OCI-M2 (cell line): ENCODE measurements at regions not wholly inside any gene's neighbourhood (a gene's known extent, or its start where the extent isn't known, plus 50 kb on each side); places are given as distances from the start of the nearest gene placed in this dataset.
"Not testable (repeated sequence)": the region's sequence is repeated elsewhere in the genome, so short reads cannot be mapped to it uniquely, and the experiment has no call there.

Source experiments
- DNase-seq: peaks from one replicate; lab custom pipeline; 2025; ENCODE audit not compliant: unreplicated experiment; lab: John Stamatoyannopoulos, UW

DNA sequence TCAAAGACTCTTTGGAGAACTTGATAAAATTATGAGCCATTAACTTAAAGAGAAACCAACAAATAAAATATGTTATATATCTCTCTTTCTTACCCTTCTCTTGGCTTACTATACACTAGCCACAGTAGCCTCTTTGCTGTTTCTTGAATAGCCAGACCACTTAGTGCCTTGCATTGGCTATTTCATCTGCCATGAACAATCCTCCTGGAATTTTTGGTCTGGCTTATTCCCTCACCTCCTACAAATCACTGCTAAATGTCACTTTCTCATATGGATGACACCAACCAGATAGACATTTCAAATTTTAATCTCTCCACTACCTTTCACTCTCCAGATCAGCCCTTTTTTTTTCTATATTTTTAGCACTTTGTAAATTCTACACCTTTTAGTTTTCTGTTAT, 1581.7 kb downstream of the EFNA5 start:
- no peak for DNase-seq

DNA sequence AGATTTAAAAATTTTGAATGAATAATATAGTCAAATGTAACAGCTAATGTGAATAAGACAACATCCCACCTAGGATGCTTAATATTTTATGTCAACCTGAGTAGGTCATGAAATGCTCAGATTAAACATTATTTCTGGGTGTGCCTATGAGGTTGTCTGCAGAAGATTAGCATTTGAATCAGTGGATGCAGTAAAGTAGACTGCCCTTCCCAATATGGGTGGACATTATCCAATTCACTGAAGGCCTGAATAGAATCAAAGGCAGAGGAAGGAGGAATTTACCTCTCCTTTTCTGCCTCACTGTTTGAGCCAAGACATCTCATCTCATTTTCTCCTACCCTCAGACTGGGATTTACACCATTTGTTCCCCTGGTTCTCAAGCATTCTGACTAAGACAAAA, 1582.3 kb downstream of the EFNA5 start:
- no peak for DNase-seq

DNA sequence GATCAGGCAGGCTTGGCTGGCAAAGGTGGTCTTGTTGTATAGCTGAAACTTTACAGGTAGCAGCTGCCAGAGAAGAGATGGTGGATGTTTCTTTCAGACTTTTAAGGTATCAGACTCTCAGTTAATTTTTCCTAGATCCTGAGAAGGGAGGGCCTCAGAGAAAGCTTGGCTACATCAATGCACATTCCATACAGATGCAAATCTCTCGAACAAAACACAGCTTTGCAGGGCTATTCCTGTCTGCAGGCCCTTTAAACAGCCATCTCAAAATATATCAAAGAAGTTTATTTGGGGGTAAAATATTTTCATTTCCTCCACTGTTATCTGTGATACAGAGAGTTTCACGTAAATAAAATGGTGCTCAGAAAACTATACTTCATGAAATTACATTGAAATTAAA, 1584.4 kb downstream of the EFNA5 start:
- no peak for DNase-seq

DNA sequence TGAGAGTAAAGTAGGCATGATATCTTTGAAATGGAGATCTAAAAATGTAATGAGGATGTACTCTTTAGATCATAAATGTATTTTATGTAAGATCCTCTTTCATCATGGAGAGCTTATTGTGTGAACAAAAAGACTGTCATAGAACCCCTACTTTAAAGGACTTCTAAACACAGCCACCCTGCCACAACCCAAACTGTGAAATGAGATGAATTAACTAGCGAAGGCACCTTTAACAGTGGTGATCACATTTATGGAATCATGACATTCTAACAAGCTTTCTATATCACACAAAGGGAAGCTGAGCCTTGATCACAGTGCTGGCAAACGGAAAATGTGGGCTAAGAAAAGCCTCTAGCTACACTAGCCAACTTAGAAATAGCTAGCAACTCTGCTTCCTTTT, 1585.2 kb downstream of the EFNA5 start:
- no peak for DNase-seq

DNA sequence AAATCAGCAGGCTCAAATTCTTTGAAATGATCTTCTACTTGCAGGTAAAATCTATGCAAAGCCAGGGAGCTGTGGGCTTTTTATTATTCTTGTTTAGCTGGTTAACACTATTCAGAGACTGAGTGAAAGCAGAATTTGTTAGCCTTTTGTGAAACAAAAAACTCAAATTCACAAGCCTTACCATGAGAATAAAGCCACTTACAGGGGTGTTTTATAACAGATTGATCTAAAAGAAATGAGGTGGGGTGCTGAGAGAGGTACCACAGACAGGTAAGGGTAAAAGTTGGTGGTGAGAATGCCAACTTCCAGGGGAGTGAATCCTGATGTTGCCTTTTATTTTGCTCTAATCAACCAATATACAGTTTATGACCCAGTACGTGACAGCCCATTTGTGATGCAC, 1585.6 kb downstream of the EFNA5 start:
- no peak for DNase-seq

DNA sequence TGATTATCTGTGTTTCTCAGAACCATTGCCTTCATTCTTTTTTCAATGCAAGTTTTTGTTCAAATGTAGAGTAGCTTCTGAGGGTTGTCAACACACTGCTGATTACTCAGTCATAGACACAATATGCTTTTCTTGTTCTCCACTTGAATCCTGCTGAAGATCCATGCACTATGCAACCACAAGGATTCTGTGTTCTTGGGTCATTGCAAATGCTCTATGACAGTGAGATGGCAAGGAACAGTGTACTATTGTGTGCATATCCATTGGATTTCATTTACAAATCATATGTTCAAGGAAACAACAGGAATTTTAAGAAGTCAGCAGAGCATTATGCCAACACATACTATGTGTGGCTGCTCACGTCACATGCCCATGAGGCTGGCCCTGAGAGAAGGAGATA, 1590.2 kb downstream of the EFNA5 start:
- no peak for DNase-seq

DNA sequence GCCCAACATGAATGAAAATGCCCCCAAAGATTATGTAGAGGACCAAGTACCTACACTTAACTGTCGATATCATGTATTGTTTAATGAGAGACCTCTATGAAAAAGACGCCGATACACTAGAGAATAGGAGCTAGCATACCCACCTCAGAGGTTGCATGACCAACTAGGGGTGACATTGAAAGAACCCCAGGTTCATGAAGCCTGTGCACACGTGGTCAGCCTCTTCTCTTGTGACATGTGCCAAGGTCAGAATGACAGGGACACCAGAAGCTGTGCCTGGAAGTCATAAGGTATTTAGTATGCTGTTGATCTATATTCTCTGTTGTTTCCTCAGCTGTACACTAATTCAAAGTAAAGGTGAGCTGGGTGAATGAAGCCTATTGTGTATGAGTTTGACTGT, 1594.1 kb downstream of the EFNA5 start:
- no peak for DNase-seq

DNA sequence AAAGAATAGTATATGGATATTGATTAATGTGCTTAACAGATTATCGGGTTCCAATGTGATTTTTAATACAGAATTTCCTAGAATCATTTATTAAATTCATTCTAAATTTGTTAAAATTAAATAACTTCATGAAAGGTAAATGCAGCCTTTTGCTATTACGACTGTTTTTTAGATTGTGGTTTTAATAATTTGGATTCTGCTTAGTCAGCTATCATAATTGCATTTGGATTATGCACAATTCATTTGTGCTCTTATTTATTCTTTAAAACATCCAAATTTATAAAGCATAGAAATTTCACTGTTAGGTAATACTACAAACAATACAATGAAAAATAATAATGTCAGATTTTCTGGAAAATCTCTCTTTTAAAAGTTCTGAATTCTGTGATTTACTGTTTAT, 1598.5 kb downstream of the EFNA5 start:
- DNase-seq = no peak

DNA sequence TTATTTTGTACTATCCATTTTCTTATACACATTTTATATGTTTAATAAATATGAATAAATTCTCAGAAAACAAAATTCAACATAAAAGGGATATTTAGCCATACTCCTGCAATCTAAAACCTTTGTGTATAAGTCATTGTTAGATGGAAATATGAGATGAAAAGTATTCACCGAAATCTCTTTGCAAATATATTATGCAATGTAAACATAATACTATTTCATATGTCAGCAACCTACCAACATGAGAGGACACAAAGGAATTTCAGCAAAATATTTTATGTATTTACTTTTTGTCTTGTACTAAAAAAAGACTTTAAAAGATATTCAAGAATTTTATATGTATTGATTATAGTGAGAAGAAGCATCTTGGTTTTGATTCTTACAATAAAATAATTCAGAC, 1623.4 kb downstream of the EFNA5 start:
- DNase-seq = no peak

DNA sequence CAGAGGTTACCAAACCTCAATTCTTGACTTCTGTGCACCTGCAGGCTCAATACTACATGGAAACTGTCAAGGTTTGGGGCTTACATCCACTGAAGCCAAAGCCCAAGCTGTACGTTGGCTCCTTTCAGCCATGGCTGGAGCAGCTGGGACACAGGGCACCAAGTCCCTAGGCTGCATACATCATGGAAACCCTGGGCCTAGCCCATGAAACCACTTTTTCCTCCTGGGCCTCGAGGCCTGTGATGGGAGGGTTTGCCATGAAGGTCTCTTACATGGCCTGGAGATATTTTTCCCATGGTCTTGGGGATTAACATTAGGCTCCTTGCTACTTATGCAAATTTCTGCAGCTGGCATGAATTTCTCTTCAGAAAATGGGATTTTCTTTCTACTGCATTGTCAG, 1638.7 kb downstream of the EFNA5 start:
- not testable (repeated sequence) for DNase-seq

DNA sequence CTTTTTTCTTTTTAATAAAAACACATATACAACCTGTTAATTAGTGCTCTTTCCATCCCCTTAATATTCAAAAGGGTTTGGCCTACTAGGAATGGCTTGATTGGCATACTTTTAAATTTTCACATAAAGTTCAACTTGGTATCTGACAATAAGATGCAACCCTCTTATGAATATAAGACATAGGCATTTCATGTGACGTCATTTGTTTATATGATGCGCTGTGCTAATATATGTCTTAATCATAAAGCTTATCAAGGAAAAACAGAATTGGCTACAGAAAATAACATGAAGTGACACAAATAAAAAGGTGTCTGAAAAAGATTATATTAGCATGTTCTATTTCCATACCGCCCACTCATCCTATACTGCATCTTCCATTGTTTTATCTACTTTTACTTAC, 1642.4 kb downstream of the EFNA5 start:
- DNase-seq = no peak

DNA sequence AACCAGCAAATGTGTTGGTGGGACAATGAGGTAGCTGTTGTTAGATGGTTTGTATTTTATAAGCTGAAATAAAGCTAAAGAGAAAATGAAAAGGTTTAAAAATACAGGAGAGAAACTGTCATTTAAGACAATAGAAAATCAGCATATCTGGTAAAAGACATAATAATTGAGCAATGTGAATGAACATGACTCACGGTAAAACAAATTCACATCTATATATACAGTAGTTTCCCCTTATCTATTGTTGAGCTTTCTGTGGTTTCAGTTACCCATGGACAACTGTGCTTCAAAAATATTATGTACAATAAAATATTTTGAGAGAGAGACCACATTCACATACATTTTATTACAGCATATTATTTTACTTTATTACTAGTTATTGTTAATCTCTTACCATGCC, 1649.8 kb downstream of the EFNA5 start:
- no peak for DNase-seq

DNA sequence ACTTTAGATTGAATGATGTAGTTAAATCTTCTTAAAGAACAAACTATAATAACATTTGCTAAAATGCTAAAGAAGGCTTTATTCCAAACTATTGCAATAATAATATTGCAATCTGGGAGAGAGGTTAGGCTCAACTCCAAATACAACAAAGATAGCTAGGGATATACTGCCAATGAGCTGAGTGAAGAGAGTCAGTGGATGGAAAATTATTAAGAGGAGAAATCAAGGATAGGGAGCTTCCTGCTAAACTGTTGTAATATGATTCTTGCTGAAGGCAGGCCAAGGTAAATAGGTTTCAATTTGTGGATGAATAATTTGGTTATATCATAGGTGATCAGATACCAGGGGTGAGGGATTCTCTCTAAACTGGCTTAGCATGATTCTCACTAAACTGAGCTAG, 1651.5 kb downstream of the EFNA5 start:
- DNase-seq = no peak

DNA sequence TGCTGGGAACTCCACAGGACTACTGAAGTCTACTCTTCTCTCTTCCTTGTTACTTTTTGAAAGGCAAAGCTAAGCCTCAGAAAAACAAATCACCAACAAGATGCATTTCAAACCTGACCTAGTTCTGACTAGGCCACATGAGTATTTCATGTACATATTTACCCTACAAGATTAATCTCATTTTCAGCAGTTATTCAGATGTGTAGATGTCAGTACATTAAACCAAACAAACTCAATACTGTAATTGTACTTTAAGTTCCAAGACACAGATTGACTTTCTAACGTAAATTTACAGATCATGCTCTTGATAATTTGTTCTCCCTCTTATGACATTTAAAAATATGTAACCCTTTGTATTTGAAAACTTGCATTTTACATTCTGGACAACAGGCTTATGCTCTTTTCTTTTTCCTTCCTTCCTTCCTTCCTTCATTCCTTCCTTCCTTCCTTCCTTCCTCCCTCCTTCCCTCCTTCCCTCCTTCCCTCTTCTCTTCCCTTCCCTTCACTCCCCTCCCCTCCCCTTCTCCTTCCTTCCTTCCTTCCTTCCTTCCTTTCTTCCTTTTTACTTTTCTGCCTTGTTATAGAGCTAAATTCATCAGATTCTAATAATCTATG, 1653.4 kb downstream of the EFNA5 start:
- DNase-seq = no peak

DNA sequence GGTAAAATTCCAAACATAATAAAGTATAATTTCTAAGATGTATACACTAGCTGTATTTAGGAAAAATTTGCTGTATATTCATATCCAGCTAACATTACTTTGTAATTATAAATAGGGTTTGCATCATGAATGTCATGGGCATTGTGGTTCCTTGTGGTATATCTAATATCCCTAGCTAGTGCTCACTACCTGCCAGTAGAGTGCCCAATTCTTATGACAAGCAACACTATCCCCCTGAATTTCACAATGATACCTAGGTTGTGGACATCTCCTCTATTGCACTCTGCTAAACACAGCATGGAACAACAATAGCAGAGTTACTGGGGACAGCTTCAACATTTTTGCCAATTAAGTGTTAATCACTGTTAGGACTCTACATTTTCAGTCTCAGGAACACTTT, 1656.5 kb downstream of the EFNA5 start:
- no peak for DNase-seq

DNA sequence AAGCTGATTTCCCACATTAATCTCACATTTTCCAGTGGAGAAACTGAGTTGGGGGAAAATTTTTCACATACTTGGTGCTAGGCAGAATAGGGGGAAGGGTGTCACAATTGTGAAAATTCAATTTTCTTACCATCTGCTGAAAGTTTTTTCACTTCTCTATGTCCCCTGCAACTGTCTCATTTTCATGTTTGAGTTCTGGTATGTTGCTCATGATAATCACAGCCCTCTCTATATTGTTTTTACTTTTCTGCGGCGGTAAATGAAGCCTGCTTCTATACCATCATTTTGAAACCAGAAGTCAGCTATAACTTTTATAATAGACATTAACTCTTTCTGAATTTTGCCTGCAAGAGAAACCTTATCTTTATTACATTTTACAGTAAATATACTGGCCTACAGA, 1664.5 kb downstream of the EFNA5 start:
- no peak for DNase-seq

DNA sequence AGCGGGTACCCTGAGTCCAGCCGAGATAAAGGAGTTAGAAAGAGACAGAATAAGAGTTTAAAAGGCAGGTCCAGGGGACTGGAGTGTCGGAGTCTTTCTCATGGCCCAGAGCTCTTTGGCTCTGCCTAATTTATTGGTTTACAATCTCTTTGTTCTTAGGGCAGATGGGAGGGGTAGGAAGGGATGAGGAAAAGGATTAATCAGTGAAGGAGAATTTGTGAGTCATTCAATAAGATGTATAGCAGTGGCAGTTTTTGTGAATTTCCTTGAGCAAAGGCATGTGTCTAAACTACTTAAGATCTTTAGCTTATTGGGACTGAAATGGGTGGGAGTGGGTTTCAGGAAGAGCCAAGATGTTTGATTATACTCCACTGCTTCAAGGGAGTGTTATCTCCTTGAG, 1671.7 kb downstream of the EFNA5 start:
- not testable (repeated sequence) for DNase-seq

DNA sequence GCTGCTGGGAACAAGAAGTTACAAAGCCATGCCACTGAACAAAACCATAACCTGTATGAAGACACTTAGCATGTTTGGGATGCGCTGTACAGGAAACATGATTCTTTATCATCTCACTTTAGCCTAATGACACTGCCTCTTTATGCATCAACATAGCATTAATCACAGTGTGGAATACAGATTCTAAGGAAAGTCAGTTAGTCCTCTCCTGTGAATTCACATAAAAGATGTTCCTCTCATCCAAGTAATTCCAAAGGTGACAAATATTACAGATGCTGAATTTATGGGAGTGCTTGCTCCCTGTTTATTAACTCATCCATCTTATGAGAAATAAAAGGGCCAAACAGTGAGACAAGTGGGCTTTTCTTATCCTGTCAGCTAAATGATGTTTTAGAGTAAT, 1677.7 kb downstream of the EFNA5 start:
- DNase-seq = no peak

DNA sequence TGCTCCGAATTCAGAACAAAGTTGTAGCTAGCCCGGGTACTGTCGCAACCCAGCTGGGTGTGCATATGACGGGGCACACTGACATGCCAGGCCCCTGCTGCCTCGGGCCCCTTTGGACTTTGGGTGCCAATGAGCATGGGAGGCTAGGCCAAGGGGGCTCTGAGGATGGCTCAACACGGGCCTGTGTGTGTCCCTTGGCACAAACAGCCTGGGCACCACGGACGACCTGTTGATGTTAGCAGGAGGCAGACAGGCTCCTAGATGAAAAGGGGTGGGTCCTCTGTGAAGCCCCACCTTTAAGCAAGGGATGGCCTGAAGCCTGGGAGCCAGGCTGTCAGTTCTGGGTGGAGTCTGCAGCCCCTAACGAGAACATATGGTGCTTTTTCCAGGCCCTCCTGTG, 1688.2 kb downstream of the EFNA5 start:
- DNase-seq = no peak

DNA sequence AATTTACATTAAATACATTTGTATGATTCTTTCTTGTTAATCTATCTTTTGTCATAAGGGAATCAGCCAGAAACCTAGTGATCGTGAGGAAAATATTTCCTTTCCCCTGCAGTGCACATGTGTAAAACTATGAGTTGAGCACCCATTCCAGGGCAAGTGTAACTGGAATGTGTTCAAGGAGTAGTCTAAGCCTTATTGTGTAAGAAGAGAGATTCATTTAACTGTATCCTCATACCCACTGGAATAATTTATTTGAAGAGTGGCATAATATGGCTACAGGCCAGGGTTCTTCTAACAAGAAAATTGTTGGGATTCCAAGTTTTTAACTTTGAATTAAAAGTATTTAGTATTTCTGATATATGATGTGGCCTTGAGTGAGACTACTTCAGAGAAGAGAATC, 1692.7 kb downstream of the EFNA5 start:
- DNase-seq = no peak

DNA sequence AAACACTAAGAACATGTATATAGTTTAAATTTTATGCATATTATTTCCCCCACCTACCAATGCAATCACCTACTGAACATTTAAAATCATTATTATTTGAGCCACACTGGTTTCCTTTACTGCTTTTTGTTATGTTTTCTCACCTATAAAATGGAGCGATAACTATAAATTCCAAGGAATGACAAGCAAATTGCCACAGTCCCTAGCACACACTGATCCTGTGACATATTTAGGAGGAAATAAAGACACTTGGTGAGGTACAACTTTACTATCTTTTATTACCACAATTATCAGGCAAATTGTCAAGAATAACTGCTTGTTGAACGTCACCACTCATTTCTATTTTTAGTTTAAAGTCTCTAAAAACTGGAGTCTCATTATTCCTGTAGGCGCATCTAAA, 1693.6 kb downstream of the EFNA5 start:
- DNase-seq = no peak

DNA sequence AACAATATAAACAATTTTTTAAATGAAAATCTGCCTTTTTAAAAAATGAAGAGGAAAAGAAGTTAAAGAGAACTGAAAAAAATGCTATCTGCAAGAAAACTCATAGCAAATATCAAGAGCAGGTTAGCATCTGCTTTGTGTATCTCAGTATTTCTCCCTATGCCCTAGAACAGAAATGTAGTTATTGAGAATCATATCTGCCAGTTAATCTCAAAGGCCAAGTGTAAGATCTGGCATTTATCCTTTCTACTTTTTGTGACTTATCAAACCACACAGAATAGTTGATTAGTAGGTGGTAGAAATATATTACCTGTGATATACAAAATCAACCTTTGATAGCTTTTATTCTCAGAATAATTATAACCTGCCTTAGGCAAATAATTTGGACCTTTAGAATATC, 1699.8 kb downstream of the EFNA5 start:
- DNase-seq = no peak

DNA sequence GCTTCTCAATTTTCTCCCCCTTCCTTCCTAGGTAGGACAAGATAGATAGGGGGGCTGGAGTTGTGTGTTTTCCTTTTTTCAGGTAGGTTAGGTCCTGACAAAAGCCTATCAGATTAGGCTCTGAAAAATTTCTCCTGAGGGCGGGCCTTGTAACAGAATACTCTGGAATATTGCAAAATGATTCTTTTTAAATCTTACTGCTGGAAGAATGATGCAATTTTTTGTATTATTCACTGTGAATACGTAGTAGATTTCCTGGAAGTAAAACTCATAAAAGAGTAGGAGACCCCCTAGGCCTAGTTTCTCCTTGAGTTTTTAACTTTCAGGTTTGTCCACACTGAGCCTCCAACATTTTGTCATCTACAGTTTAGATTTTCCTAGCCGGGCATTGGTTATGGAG, 1701.8 kb downstream of the EFNA5 start:
- no peak for DNase-seq
